ENCODE measurements at regions not wholly inside any gene's neighbourhood (a gene's known extent, or its start where the extent isn't known, plus 50 kb on each side); places are given as distances from the start of the nearest gene placed in this dataset.
"Not testable (repeated sequence)": the region's sequence is repeated elsewhere in the genome, so short reads cannot be mapped to it uniquely, and the experiment has no call there.

GRCh38 chr16:26982422-26982821 is 84.3 kb upstream of the C16orf82 start:
- TF ChIP-seq CTCF (IDR thresholded peaks at IDR 0.05; ENCODE audit: insufficient read depth, missing control alignments), result no peak
- DNase-seq (ENCODE audit: insufficient read length, low spot score) (no peak), FAIRE-seq (no peak)

GRCh38 chr16:26983426-26983825 is 83.3 kb upstream of the C16orf82 start:
- no peak for DNase-seq (ENCODE audit: insufficient read length, low spot score)
- no peak for FAIRE-seq
- no peak for TF ChIP-seq CTCF (IDR thresholded peaks at IDR 0.05; ENCODE audit: insufficient read depth, missing control alignments)

- no peak for TF ChIP-seq CTCF (IDR thresholded peaks at IDR 0.05; ENCODE audit: insufficient read depth, missing control alignments)
- FAIRE-seq (no peak), DNase-seq (ENCODE audit: insufficient read length, low spot score) (no peak)
These were observed 81.3 kb upstream of the C16orf82 start for GRCh38 chr16:26985100-26986065.

- DNase-seq (ENCODE audit: insufficient read length, low spot score), result no peak
These were observed 79.1 kb upstream of the C16orf82 start for GRCh38 chr16:26987597-26988010.

GRCh38 chr16:26988186-26988585 is 78.5 kb upstream of the C16orf82 start:
- FAIRE-seq (no peak), DNase-seq (ENCODE audit: insufficient read length, low spot score) (no peak)
- no peak for TF ChIP-seq CTCF (IDR thresholded peaks at IDR 0.05; ENCODE audit: insufficient read depth, missing control alignments)

More at GRCh38 chr16:26987597-26988010, 79.1 kb upstream of the C16orf82 start:
- no peak for TF ChIP-seq CTCF (IDR thresholded peaks at IDR 0.05; ENCODE audit: insufficient read depth, missing control alignments)
- no peak for FAIRE-seq

GRCh38 chr16:26990384-26991120 is 76.2 kb upstream of the C16orf82 start:
- FAIRE-seq; DNase-seq (ENCODE audit: insufficient read length, low spot score): not testable (repeated sequence)

- no peak for TF ChIP-seq CTCF (IDR thresholded peaks at IDR 0.05; ENCODE audit: insufficient read depth, missing control alignments)
- no peak for DNase-seq (ENCODE audit: insufficient read length, low spot score)
- no peak for FAIRE-seq
These were observed 73.9 kb upstream of the C16orf82 start for GRCh38 chr16:26992666-26993349.

All from D721Med (cell line).